HEK293T (cell line): ENCODE measurements at regions not wholly inside any gene's neighbourhood (a gene's known extent, or its start where the extent isn't known, plus 50 kb on each side); places are given as distances from the start of the nearest gene placed in this dataset.

Experiments used
- ARNT ChIP-seq: fragments of 450-650 bp; IDR thresholded peaks from 2 replicates; pipeline ENCODE4 v1.6.1; 2017; ENCODE audit warnings: mild to moderate bottlenecking
- ELF4 ChIP-seq: fragments of 450-650 bp; IDR thresholded peaks from 2 replicates; pipeline ENCODE4 v1.6.1; 2017; ENCODE audit warnings: antibody characterized with exemption
- FOXA1 ChIP-seq: fragments of 450-650 bp; IDR thresholded peaks from 2 replicates; pipeline ENCODE4 v1.6.1; 2016; ENCODE audit warnings: mild to moderate bottlenecking
- FOXK2 ChIP-seq: fragments of 450-650 bp; IDR thresholded peaks from 2 replicates; pipeline ENCODE4 v1.6.1; 2016; ENCODE audit warnings: mild to moderate bottlenecking
- HDGF ChIP-seq: fragments of 450-650 bp; IDR thresholded peaks from 2 replicates; pipeline ENCODE4 v1.6.1; 2017; ENCODE audit warnings: antibody characterized with exemption, borderline replicate concordance
- LEF1 ChIP-seq: fragments of 450-650 bp; IDR thresholded peaks from 2 replicates; pipeline ENCODE4 v1.6.1; 2017; ENCODE audit warnings: mild to moderate bottlenecking, borderline replicate concordance
- NFRKB ChIP-seq: fragments of 450-650 bp; IDR thresholded peaks from 2 replicates; pipeline ENCODE4 v1.6.1; 2016; ENCODE audit warnings: mild to moderate bottlenecking, moderate library complexity
- PKNOX1 ChIP-seq: fragments of 450-650 bp; IDR thresholded peaks from 2 replicates; pipeline ENCODE4 v1.6.1; 2016
- SP1 ChIP-seq: fragments of 450-650 bp; IDR thresholded peaks from 2 replicates; pipeline ENCODE4 v1.6.1; 2017
- TARDBP ChIP-seq: fragments of 450-650 bp; IDR thresholded peaks from 2 replicates; pipeline ENCODE4 v1.6.1; 2016
- ZNF384 ChIP-seq: fragments of 450-650 bp; IDR thresholded peaks from 2 replicates; pipeline ENCODE4 v1.6.1; 2016

DNA sequence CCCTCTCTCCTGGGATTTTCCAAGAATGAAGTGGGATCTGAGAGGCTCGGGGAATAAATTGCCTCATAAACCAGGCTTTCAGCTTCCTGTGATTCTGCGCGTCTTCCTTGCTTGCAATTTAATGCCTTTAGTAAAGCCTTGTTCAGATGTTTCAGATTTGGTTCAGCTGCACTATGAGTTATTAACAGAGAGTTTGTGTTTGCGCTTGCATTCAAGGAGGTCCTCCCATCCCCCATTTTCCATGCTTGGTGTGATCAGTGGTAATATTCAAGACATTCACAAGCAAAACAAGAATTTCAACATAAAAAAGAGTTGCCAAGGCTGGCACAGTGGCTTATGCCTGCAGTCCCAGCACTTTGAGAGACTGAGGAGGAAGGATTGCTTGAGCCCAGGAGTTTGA, 1068.9 kb downstream of the TYW1 start:
- TF ChIP-seq ZNF384 (no peak), LEF1 (no peak), FOXK2 (no peak), SP1 (no peak), NFRKB (no peak), ARNT (no peak), HDGF (no peak), TARDBP (no peak), FOXA1 (no peak), ELF4 (no peak), PKNOX1 (no peak)
